OCI-LY3 (cell line): ENCODE measurements at regions not wholly inside any gene's neighbourhood (a gene's known extent, or its start where the extent isn't known, plus 50 kb on each side); places are given as distances from the start of the nearest gene placed in this dataset.

Experiments used
- H2AFZ ChIP-seq: fragments of 200-600, 300-600 bp; shearing (Covaris generic); 2 replicates; pipeline ENCODE4 v1.6.0; 2014; ENCODE audit warnings: antibody characterized with exemption, low read depth, low read length
- H3K27ac ChIP-seq: fragments of 200-600, 300-600 bp; sonication (generic); 2 replicates; pipeline ENCODE4 v1.5.1; 2014; ENCODE audit warnings: mild to moderate bottlenecking, low read length, moderate library complexity, mixed read lengths
- H3K27me3 ChIP-seq: fragments of 200-600, 300-600 bp; sonication (generic); 2 replicates; pipeline ENCODE4 v1.6.1; 2014; ENCODE audit warnings: low read depth, low read length, mixed read lengths
- H3K36me3 ChIP-seq: fragments of 200-600, 300-600 bp; sonication (generic); replicated peaks from 2 replicates; pipeline ENCODE3; 2014; ENCODE audit warnings: low read depth, low read length, mixed read lengths
- H3K4me1 ChIP-seq: fragments of 300-600, 200-600 bp; sonication (generic); 2 replicates; pipeline ENCODE4 v1.6.1; 2014; ENCODE audit warnings: low read length, mixed read lengths
- H3K4me2 ChIP-seq: fragments of 200-600, 300-600 bp; sonication (generic); 2 replicates; pipeline ENCODE4 v1.6.1; 2014; ENCODE audit warnings: low read length, mixed read lengths
- H3K4me3 ChIP-seq: fragments of 300-600, 200-600 bp; sonication (generic); 2 replicates; pipeline ENCODE4 v1.5.1; 2014; ENCODE audit warnings: antibody characterized with exemption, mild to moderate bottlenecking, low read length, moderate library complexity
- H3K79me2 ChIP-seq: fragments of 300-600, 200-600 bp; shearing (Covaris generic); 2 replicates; pipeline ENCODE4 v1.6.1; 2014; ENCODE audit warnings: mild to moderate bottlenecking, low read length, mixed read lengths
- H3K9ac ChIP-seq: fragments of 300-600, 200-600 bp; shearing (Covaris generic); 2 replicates; pipeline ENCODE4 v1.6.0; 2014; ENCODE audit warnings: mild to moderate bottlenecking, low read length, moderate library complexity
- H3K9me3 ChIP-seq: fragments of 200-600, 300-600 bp; shearing (Covaris generic); 2 replicates; pipeline ENCODE4 v1.6.1; 2014; ENCODE audit warnings: low read length, mixed read lengths; ENCODE audit not compliant: insufficient read depth
- H4K20me1 ChIP-seq: fragments of 200-600, 300-600 bp; sonication (generic); 2 replicates; pipeline ENCODE4 v1.6.1; 2016; ENCODE audit warnings: low read length, mixed read lengths; ENCODE audit not compliant: insufficient read depth
- CTCF ChIP-seq: fragments of 200-600, 300-600 bp; sonication (generic); IDR thresholded peaks from 2 replicates; pipeline ENCODE4 v1.5.1; 2014; ENCODE audit warnings: antibody characterized with exemption, low read length, low read depth
- EZH2phosphoT487 ChIP-seq: fragments of 200-600 bp; shearing (Covaris generic); IDR thresholded peaks from 2 replicates; pipeline ENCODE4 v1.6.1; 2018; ENCODE audit warnings: antibody characterized with exemption, mixed run types, low read depth

GRCh38 chr6:21780679-21781078 lies 187.1 kb downstream of the SOX4 start:
- Histone ChIP-seq H3K4me3 (no peak overlapping the region), H3K79me2 (no peaks in the 10 kb centered on the region), H3K36me3 (no peaks in the 10 kb centered on the region), H2AFZ (no peak overlapping the region), H4K20me1 (no peaks in the 10 kb centered on the region), H3K27ac (no peak overlapping the region), H3K27me3 (no peaks in the 10 kb centered on the region), H3K4me1 (no peaks in the 10 kb centered on the region), H3K9me3 (no peaks in the 10 kb centered on the region), H3K9ac (no peak overlapping the region), H3K4me2 (no peak overlapping the region)
- TF ChIP-seq EZH2phosphoT487 (no peak), CTCF (no peak)

DNA sequence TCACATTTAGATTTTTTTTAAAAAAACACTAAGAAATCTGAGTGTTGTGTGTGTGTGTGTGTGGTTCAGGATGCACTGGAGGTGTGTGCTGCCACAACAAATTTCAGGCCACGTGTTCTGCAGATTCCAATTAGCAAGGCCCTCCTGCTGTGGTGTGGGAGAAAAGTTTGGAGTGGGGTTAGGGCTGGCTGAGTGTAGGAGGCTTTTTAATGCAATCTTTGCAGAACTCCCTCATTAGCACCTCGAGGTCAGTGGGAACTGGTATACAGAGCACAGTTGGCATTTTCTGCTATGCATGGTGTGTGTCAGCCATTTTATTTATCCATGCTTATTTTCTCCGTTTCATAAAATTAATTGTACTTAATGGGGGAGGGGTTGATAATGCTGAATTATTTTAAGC lies 187.6 kb downstream of the SOX4 start:
- no peaks in the 10 kb centered on the region for H3K79me2 ChIP-seq
- no peak for TF ChIP-seq CTCF
- no peak for TF ChIP-seq EZH2phosphoT487
- no peaks in the 10 kb centered on the region for H3K9me3 ChIP-seq
- no peaks in the 10 kb centered on the region for H3K4me1 ChIP-seq
- no peak overlapping the region for H3K4me2 ChIP-seq
- H4K20me1 ChIP-seq = no peaks in the 10 kb centered on the region
- H3K9ac ChIP-seq = no peak overlapping the region
- no peaks in the 10 kb centered on the region for H3K27me3 ChIP-seq
- H2AFZ ChIP-seq = no peak overlapping the region
- H3K27ac ChIP-seq = no peak overlapping the region
- no peak overlapping the region for H3K4me3 ChIP-seq
- H3K36me3 ChIP-seq = no peaks in the 10 kb centered on the region

GRCh38 chr6:21785164-21785563 lies 191.6 kb downstream of the SOX4 start:
- TF ChIP-seq CTCF (no peak), EZH2phosphoT487 (no peak)
- Histone ChIP-seq H3K4me2 (no peak overlapping the region), H4K20me1 (no peaks in the 10 kb centered on the region), H3K4me3 (no peak overlapping the region), H3K79me2 (no peaks in the 10 kb centered on the region), H3K27me3 (no peaks in the 10 kb centered on the region), H3K9ac (no peak overlapping the region), H3K27ac (no peak overlapping the region), H2AFZ (no peak overlapping the region), H3K9me3 (no peaks in the 10 kb centered on the region), H3K36me3 (no peaks in the 10 kb centered on the region), H3K4me1 (no peaks in the 10 kb centered on the region)

DNA sequence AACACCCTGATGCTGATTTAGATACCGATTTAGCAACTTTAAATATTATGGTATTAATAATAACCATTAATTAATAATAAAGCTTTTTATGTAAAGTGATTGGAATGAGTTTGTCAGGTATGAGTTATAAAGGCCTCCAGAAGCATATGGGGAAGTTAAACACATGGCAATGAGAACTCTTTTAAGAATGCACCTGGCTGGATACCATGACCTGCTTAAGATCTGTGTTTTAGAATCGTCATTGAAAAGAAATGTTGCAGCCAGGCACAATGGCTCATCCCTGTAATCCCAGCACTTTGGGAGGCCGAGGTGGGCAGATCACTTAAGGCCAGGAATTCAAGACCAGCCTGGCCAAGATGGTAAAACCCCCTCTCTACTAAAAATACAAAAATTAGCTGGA lies 197.5 kb downstream of the SOX4 start:
- H2AFZ ChIP-seq = no peak overlapping the region
- H4K20me1 ChIP-seq = no peaks in the 10 kb centered on the region
- TF ChIP-seq CTCF = no peak
- TF ChIP-seq EZH2phosphoT487 = no peak
- H3K9me3 ChIP-seq = no peaks in the 10 kb centered on the region
- H3K4me3 ChIP-seq = no peak overlapping the region
- no peak overlapping the region for H3K9ac ChIP-seq
- H3K27me3 ChIP-seq = no peaks in the 10 kb centered on the region
- H3K27ac ChIP-seq = no peak overlapping the region
- H3K4me2 ChIP-seq = no peak overlapping the region
- H3K79me2 ChIP-seq = no peaks in the 10 kb centered on the region
- H3K4me1 ChIP-seq = no peaks in the 10 kb centered on the region
- no peaks in the 10 kb centered on the region for H3K36me3 ChIP-seq
